Right lobe of liver (tissue), 6 donors: ENCODE measurements at regions not wholly inside any gene's neighbourhood (a gene's known extent, or its start where the extent isn't known, plus 50 kb on each side); places are given as distances from the start of the nearest gene placed in this dataset.

Source experiments
- ATAC-seq, 4 donors: fragments of 200-7000 bp; cut with Tn5 transposase; one replicate each; pipeline ENCODE4 v1.9.1; 2020; ENCODE audit warnings: mild to moderate bottlenecking in 4 of 4, moderate library complexity in 4 of 4
- DNase-seq, 3 donors: peaks; one replicate each; pipeline ENCODE4 v3.0.0-alpha.2; 2020
- H3K27ac ChIP-seq, 3 donors: fragments of 200-600 bp; one replicate each; pipeline ENCODE4 v1.8.0; 2022
- H3K27me3 ChIP-seq, 2 donors: fragments of 200-600 bp; one replicate each; pipeline ENCODE4 v1.8.0; 2022
- H3K36me3 ChIP-seq, 4 donors: fragments of 200-600 bp; sonication (generic) in 1 of 4; one replicate each; pipeline versions ENCODE4 v1.5.1 to v1.8.0; 2017 to 2022; ENCODE audit warnings: control low read depth in 1 of 4
- H3K4me1 ChIP-seq, 4 donors: fragments of 200-600 bp; sonication (generic) in 1 of 4; one replicate each; pipeline versions ENCODE4 v1.5.1 to v1.8.0; 2017 to 2022; ENCODE audit warnings: control low read depth in 1 of 4
- H3K4me3 ChIP-seq, 3 donors: fragments of 200-600 bp; one replicate each; pipeline ENCODE4 v1.8.0; 2022
- H3K9me3 ChIP-seq, 4 donors: fragments of 200-600 bp; sonication (generic) in 1 of 4; one replicate each; pipeline versions ENCODE4 v1.5.1 to v1.8.0; 2017 to 2022; ENCODE audit warnings: control low read depth in 1 of 4
- CTCF ChIP-seq, 4 donors: fragments of 200-600 bp in 3 of 4; fragments of 450-650 bp in 1 of 4; IDR thresholded peaks; one replicate each; pipeline versions ENCODE4 v1.5.1 to v1.8.0; 2016 to 2022; ENCODE audit warnings: antibody characterized with exemption in 4 of 4, mild to moderate bottlenecking in 2 of 4
- POLR2A ChIP-seq: fragments of 450-650 bp; IDR thresholded peaks from one replicate; pipeline ENCODE4 v1.6.1; 2017; ENCODE audit warnings: antibody characterized with exemption, mild to moderate bottlenecking
- WGBS: methylation state at CpG from one replicate; pipeline ENCODE4 v1.1.6; 2018; ENCODE audit warnings: low coverage, low lambda C conversion rate; ENCODE audit not compliant: insufficient coverage; ENCODE audit errors: missing lambda C conversion rate; 5-methylcytosine and 5-hydroxymethylcytosine counted together
- intact Hi-C, 2 donors: fragments of 100-400 bp; cut with DNase I; formaldehyde crosslinking; loops; one replicate each; pipeline versions ENCODE4 v1.11.2 to v1.14.1; 2022
- donor health status: DM: no; HTN: yes; CAD: no.
- donor health status: DM: no; HTN: no; CAD: no.
- donor health status: DM: no; HTN: no; CAD: no.
- donor health status: DM: no; HTN: yes; CAD: no.
- donor health status: DM: no; HTN: yes; CAD: no.

DNA sequence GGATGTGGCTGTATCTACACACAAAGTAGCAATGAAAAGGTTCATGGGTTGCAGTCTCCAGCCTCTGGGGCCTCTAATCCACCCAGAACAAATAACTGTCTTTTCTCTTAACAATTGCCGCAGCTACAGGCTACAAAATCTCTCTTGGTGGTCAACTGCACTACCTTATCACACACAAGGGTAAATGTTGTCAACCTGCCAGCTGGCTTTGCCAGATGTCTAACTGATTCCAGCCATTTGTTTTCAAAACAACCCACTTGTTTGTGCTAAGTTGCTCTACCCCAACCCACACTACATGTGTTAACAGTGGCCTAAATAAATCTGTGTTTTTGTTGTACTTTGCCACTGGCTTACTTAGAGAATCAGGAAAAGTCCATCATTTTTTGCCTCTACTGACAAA is 447.3 kb downstream of the TAFA4 start:
- H3K4me3 ChIP-seq: no peak overlapping the region
- H3K27me3 ChIP-seq: no peaks in the 10 kb centered on the region
- no peaks in the 10 kb centered on the region for H3K9me3 ChIP-seq
- no peak for DNase-seq
- H3K4me1 ChIP-seq: no peaks in the 10 kb centered on the region
- WGBS: no CpG with 5 or more reads among the region's 1 CpG
- H3K36me3 ChIP-seq: no peaks in the 10 kb centered on the region
- intact Hi-C loops: no loop called here
- no peak for ATAC-seq
- no peak for TF ChIP-seq CTCF (IDR thresholded peaks at IDR 0.05)
- TF ChIP-seq POLR2A: no peak
- H3K27ac ChIP-seq: no peak overlapping the region

GRCh38 chr3:68483601-68484000 is 448.7 kb downstream of the TAFA4 start:
- no peak for TF ChIP-seq POLR2A
- TF ChIP-seq CTCF (IDR thresholded peaks at IDR 0.05): no peak
- ATAC-seq: no peak
- H3K36me3 ChIP-seq: no peaks in the 10 kb centered on the region
- no peaks in the 10 kb centered on the region for H3K9me3 ChIP-seq
- H3K27me3 ChIP-seq: no peaks in the 10 kb centered on the region
- 46% methylated on average over 3 of the region's 3 CpGs for WGBS
- H3K4me1 ChIP-seq: no peaks in the 10 kb centered on the region
- no peak overlapping the region for H3K4me3 ChIP-seq
- no peak overlapping the region for H3K27ac ChIP-seq
- no peak for DNase-seq
- intact Hi-C loops: no loop called here

DNA sequence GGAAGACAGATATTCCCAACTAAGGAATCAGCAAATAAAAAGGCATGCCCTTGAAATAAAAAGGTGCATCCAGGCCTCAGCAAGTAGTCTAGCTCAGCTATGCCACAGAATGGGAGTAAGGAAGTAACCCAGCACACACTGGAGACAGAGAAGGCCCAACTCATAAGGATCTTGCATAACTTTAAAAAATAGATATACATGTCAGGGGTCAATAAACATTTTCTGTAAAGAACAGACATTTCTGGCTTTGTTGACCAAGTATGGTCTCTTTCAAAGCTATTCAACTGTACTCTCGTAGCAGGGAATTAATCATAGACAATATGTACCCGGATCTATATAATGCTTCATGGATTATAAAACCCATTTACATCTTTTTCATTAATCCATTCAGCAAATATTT is 449.3 kb downstream of the TAFA4 start:
- 40% methylated on average over 2 of the region's 2 CpGs for WGBS
- intact Hi-C loops: no loop called here
- DNase-seq (no peak), ATAC-seq (no peak)
- Histone ChIP-seq H3K4me1 (no peaks in the 10 kb centered on the region), H3K27ac (no peak overlapping the region), H3K27me3 (no peaks in the 10 kb centered on the region), H3K9me3 (no peaks in the 10 kb centered on the region), H3K36me3 (no peaks in the 10 kb centered on the region), H3K4me3 (no peak overlapping the region)
- TF ChIP-seq POLR2A (no peak), CTCF (IDR thresholded peaks at IDR 0.05) (no peak)

DNA sequence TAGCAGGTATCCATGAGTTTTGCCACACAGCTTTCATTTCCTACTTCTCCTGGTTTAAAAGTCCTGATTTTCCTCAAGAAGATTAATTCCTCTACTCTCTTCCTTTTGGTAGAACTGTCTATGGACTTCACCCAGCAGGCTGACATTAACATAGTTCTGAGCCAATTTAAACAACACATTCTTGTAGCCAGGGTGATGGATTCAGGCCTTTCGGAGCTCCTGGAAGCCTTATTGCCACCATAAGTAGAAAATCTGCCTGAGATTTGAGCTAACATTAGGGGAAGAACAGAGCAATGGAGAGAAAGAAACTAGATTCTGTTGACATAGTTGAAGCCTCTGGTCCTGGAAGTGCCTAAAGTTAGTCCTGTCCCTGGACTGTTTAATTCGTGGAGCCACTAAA is 449.8 kb downstream of the TAFA4 start:
- intact Hi-C loops: no loop called here
- H3K27me3 ChIP-seq: no peaks in the 10 kb centered on the region
- no peak overlapping the region for H3K27ac ChIP-seq
- no peaks in the 10 kb centered on the region for H3K9me3 ChIP-seq
- WGBS: 62% methylated on average over 2 of the region's 2 CpGs
- no peaks in the 10 kb centered on the region for H3K4me1 ChIP-seq
- no peak overlapping the region for H3K4me3 ChIP-seq
- TF ChIP-seq CTCF (IDR thresholded peaks at IDR 0.05) (no peak), POLR2A (no peak)
- ATAC-seq (no peak), DNase-seq (no peak)
- no peaks in the 10 kb centered on the region for H3K36me3 ChIP-seq

- no peak overlapping the region for H3K27ac ChIP-seq
- DNase-seq (no peak), ATAC-seq (no peak)
- no peaks in the 10 kb centered on the region for H3K36me3 ChIP-seq
- intact Hi-C loops: no loop called here
- H3K27me3 ChIP-seq: no peaks in the 10 kb centered on the region
- TF ChIP-seq POLR2A: no peak
- TF ChIP-seq CTCF (IDR thresholded peaks at IDR 0.05): no peak
- 85% methylated on average over 3 of the region's 3 CpGs for WGBS
- no peaks in the 10 kb centered on the region for H3K4me1 ChIP-seq
- no peaks in the 10 kb centered on the region for H3K9me3 ChIP-seq
- no peak overlapping the region for H3K4me3 ChIP-seq
Observed at GRCh38 chr3:68479779-68480178, 452.6 kb downstream of the TAFA4 start.
